HL-60 (cell line): ENCODE measurements at regions not wholly inside any gene's neighbourhood (a gene's known extent, or its start where the extent isn't known, plus 50 kb on each side); places are given as distances from the start of the nearest gene placed in this dataset.

Experiments
- CTCF ChIP-seq: IDR thresholded peaks from one replicate; pipeline ENCODE4 v1.5.1; 2011; ENCODE audit warnings: low read length, control low read depth, inconsistent platforms; ENCODE audit not compliant: insufficient read depth
- POLR2AphosphoS5 ChIP-seq: IDR thresholded peaks from 2 replicates; pipeline ENCODE4 v1.6.1; 2012; ENCODE audit warnings: low read depth
- SPI1 ChIP-seq: IDR thresholded peaks from 2 replicates; pipeline ENCODE4 v1.6.1; 2012; ENCODE audit warnings: low read depth, mild to moderate bottlenecking, borderline replicate concordance

- TF ChIP-seq CTCF, result no peak
- TF ChIP-seq POLR2AphosphoS5, result no peak
- TF ChIP-seq SPI1, result no peak
These were observed 637.1 kb upstream of the CHAC2 start for GRCh38 chr2:53130441-53130943.
